GM23338 (cell line): ENCODE measurements at regions not wholly inside any gene's neighbourhood (a gene's known extent, or its start where the extent isn't known, plus 50 kb on each side); places are given as distances from the start of the nearest gene placed in this dataset.

Source experiments
- ATAC-seq: fragments of 200-7000 bp; cut with Tn5 transposase; 3 replicates; pipeline ENCODE4 v1.9.1; 2020
- DNase-seq: peaks from one replicate; pipeline ENCODE4 v3.0.0-alpha.2; 2015; ENCODE audit warnings: low spot score
- H2AFZ ChIP-seq: fragments of 200-600 bp; sonication (generic); 2 replicates; pipeline ENCODE4 v1.8.0; 2016; ENCODE audit warnings: antibody characterized with exemption, mild to moderate bottlenecking, moderate library complexity
- H3F3A ChIP-seq: fragments of 200-600 bp; sonication (generic); replicated peaks from 2 replicates; pipeline ENCODE4 v1.8.0; 2017; ENCODE audit warnings: antibody characterized with exemption, mixed run types, low read depth
- H3K27ac ChIP-seq: fragments of 200-600 bp; sonication (generic); 2 replicates; pipeline ENCODE4 v1.6.1; 2016; ENCODE audit warnings: low read depth
- H3K27me3 ChIP-seq: fragments of 200-600 bp; sonication (generic); 2 replicates; pipeline ENCODE4 v1.8.0; 2016; ENCODE audit warnings: mild to moderate bottlenecking, mixed run types, moderate library complexity; ENCODE audit not compliant: insufficient read depth
- H3K36me3 ChIP-seq: fragments of 200-600 bp; sonication (generic); 2 replicates; pipeline ENCODE4 v1.8.0; 2016; ENCODE audit warnings: mild to moderate bottlenecking; ENCODE audit not compliant: insufficient read depth
- H3K4me1 ChIP-seq: fragments of 200-600 bp; sonication (generic); 2 replicates; pipeline ENCODE4 v1.8.0; 2016; ENCODE audit warnings: mild to moderate bottlenecking, moderate library complexity; ENCODE audit not compliant: insufficient read depth
- H3K4me2 ChIP-seq: fragments of 200-600 bp; sonication (generic); 2 replicates; pipeline ENCODE4 v1.7.1; 2017; ENCODE audit warnings: mixed run types
- H3K4me3 ChIP-seq: fragments of 200-600 bp; sonication (generic); 2 replicates; pipeline ENCODE4 v1.6.1; 2016; ENCODE audit warnings: mixed run types
- H3K79me2 ChIP-seq: fragments of 200-600 bp; sonication (generic); replicated peaks from 2 replicates; pipeline ENCODE4 v1.8.0; 2017; ENCODE audit warnings: mild to moderate bottlenecking; ENCODE audit not compliant: insufficient read depth
- H3K9me2 ChIP-seq: fragments of 200-600 bp; sonication (generic); 2 replicates; pipeline ENCODE4 v1.8.0; 2017; ENCODE audit not compliant: insufficient read depth
- H4K20me1 ChIP-seq: fragments of 200-600 bp; sonication (generic); replicated peaks from 2 replicates; pipeline ENCODE4 v1.8.0; 2017; ENCODE audit warnings: mild to moderate bottlenecking; ENCODE audit not compliant: insufficient read depth
- H3K27ac Mint-ChIP-seq: 2 replicates; pipeline ENCODE4 v1.8.0; 2020; ENCODE audit warnings: inconsistent platforms, mild to moderate bottlenecking, moderate library complexity, mixed read lengths
- H3K27me3 Mint-ChIP-seq: 3 replicates; pipeline ENCODE4 v1.8.0; 2022; ENCODE audit warnings: low read depth, mild to moderate bottlenecking, moderate library complexity, mixed read lengths, inconsistent platforms; ENCODE audit not compliant: insufficient read depth, poor library complexity
- H3K36me3 Mint-ChIP-seq: 3 replicates; pipeline ENCODE4 v1.8.0; 2021; ENCODE audit warnings: low read depth, mild to moderate bottlenecking, inconsistent platforms, moderate library complexity, mixed read lengths
- H3K4me1 Mint-ChIP-seq: 3 replicates; pipeline ENCODE4 v1.8.0; 2020; ENCODE audit warnings: mild to moderate bottlenecking, inconsistent platforms, mixed read lengths
- H3K4me3 Mint-ChIP-seq: 3 replicates; pipeline ENCODE4 v1.8.0; 2021; ENCODE audit warnings: moderate library complexity, mild to moderate bottlenecking, inconsistent platforms, mixed read lengths
- H3K9me3 Mint-ChIP-seq: 3 replicates; pipeline ENCODE4 v1.8.0; 2020; ENCODE audit warnings: moderate library complexity, mild to moderate bottlenecking, inconsistent platforms, mixed read lengths
- CREB1 ChIP-seq: fragments of 250-450 bp; sonication (Bioruptor Pico); IDR thresholded peaks from 2 replicates; pipeline ENCODE4 v1.5.0; 2020; ENCODE audit warnings: low read depth, mild to moderate bottlenecking, moderate library complexity
- CTCF ChIP-seq, 2 experiments: fragments of 200-600 bp in 1 of 2; sonication (generic) in 1 of 2; conservative IDR thresholded peaks; 2 replicates each; pipeline versions ENCODE4 v1.5.1 to v1.6.1; 2016 to 2017; ENCODE audit warnings: antibody characterized with exemption in 2 of 2, low read depth in 2 of 2, mild to moderate bottlenecking in 2 of 2, moderate library complexity in 1 of 2
- ETS1 ChIP-seq: IDR thresholded peaks from 2 replicates; pipeline ENCODE4 v1.6.1; 2016; ENCODE audit warnings: antibody characterized with exemption
- EZH2 ChIP-seq: fragments of 200-600 bp; sonication (generic); IDR thresholded peaks from one replicate; pipeline ENCODE4 v1.8.0; 2017; ENCODE audit warnings: antibody characterized with exemption, mild to moderate bottlenecking, low read depth; ENCODE audit not compliant: unreplicated experiment
- EZH2phosphoT487 ChIP-seq: fragments of 200-600 bp; sonication (generic); IDR thresholded peaks from one replicate; pipeline ENCODE4 v1.8.1; 2018; ENCODE audit warnings: antibody characterized with exemption; ENCODE audit not compliant: unreplicated experiment
- JUNB ChIP-seq: IDR thresholded peaks from one replicate; pipeline ENCODE4 v1.6.1; 2016; ENCODE audit warnings: antibody characterized with exemption; ENCODE audit not compliant: unreplicated experiment
- NANOG ChIP-seq: IDR thresholded peaks from 2 replicates; pipeline ENCODE4 v1.6.1; 2016; ENCODE audit warnings: antibody characterized with exemption, borderline replicate concordance
- POLR2AphosphoS5 ChIP-seq: IDR thresholded peaks from 2 replicates; pipeline ENCODE4 v1.6.1; 2016; ENCODE audit warnings: antibody characterized with exemption, low read depth
- REST ChIP-seq: IDR thresholded peaks from one replicate; pipeline ENCODE4 v1.6.1; 2018; ENCODE audit warnings: antibody characterized with exemption; ENCODE audit not compliant: unreplicated experiment
- STAT1 ChIP-seq: IDR thresholded peaks from one replicate; pipeline ENCODE4 v1.6.1; 2016; ENCODE audit warnings: antibody characterized with exemption; ENCODE audit not compliant: unreplicated experiment
- ZNF114 ChIP-seq: fragments of 250-450 bp; sonication (Bioruptor Pico); IDR thresholded peaks from 2 replicates; pipeline ENCODE4 v1.5.0; 2020; ENCODE audit warnings: mild to moderate bottlenecking, moderate library complexity
- ZNF331 ChIP-seq: fragments of 250-450 bp; sonication (Bioruptor Pico); IDR thresholded peaks from 2 replicates; pipeline ENCODE4 v1.5.0; 2020; ENCODE audit warnings: low read depth, mild to moderate bottlenecking, moderate library complexity
- ZNF462 ChIP-seq: fragments of 250-450 bp; sonication (Bioruptor Pico); IDR thresholded peaks from 2 replicates; pipeline ENCODE4 v1.5.0; 2020; ENCODE audit warnings: mild to moderate bottlenecking, moderate library complexity

GRCh38 chr5:98700730-98701129 lies 72.7 kb upstream of the RGMB start:
- H3K79me2 ChIP-seq = no peaks in the 10 kb centered on the region
- Mint-ChIP-seq H3K36me3 (peaks cover 11% of the 10 kb centered on the region; the same call in 1 of the 3 replicates), H3K27ac (no peak overlapping the region), H3K4me3 (no peak overlapping the region), H3K4me1 (no peaks in the 10 kb centered on the region), H3K9me3 (peaks cover 27% of the 10 kb centered on the region), H3K27me3 (no peaks in the 10 kb centered on the region)
- TF ChIP-seq CTCF (conservative IDR thresholded peaks at IDR 0.05; ENCODE audit: low read depth in 2 of 2) (no peak), EZH2phosphoT487 (no peak), ZNF462 (CRISPR knock-in tag) (no peak), EZH2 (no peak), POLR2AphosphoS5 (no peak), ZNF331 (CRISPR knock-in tag) (no peak), ZNF114 (CRISPR knock-in tag) (no peak), STAT1 (no peak), NANOG (no peak), REST (no peak), JUNB (no peak), ETS1 (no peak), CREB1 (no peak)
- H3K4me1 ChIP-seq = no peaks in the 10 kb centered on the region
- 0 out of 2 replicates have a peak, but pooled peaks cover 5% of the 10 kb centered on the region for H3K9me2 ChIP-seq
- peaks cover 4% of the 10 kb centered on the region for H3K36me3 ChIP-seq
- no peak overlapping the region for H2AFZ ChIP-seq
- no peaks in the 10 kb centered on the region for H3K27me3 ChIP-seq
- H3K4me3 ChIP-seq = no peak overlapping the region
- no peak overlapping the region for H3K27ac ChIP-seq
- ATAC-seq (no peak), DNase-seq (no peak)
- no peaks in the 10 kb centered on the region for H3F3A ChIP-seq
- no peak overlapping the region for H3K4me2 ChIP-seq
- H4K20me1 ChIP-seq = no peaks in the 10 kb centered on the region; the same call in 1 of the 2 replicates
